ENCODE measurements at regions not wholly inside any gene's neighbourhood (a gene's known extent, or its start where the extent isn't known, plus 50 kb on each side); places are given as distances from the start of the nearest gene placed in this dataset.

- TF ChIP-seq CHD1 (IDR thresholded peaks at IDR 0.05; ENCODE audit: low read depth, low read length) (no peak), EP300 (IDR thresholded peaks at IDR 0.05; ENCODE audit: borderline replicate concordance in 1 of 2, low read depth in 2 of 2, low read length in 2 of 2) (no peak), MAX (IDR thresholded peaks at IDR 0.05) (no peak), JUN (IDR thresholded peaks at IDR 0.05; ENCODE audit: low read depth, low read length) (no peak), BCL11A (IDR thresholded peaks at IDR 0.05; ENCODE audit: low read depth in 2 of 2, low read length in 2 of 2) (no peak), CTCF (IDR thresholded peaks at IDR 0.05; ENCODE audit: control extremely low read depth in 1 of 3, insufficient read depth in 1 of 3, low read depth in 1 of 3, low read length in 3 of 3) (no peak), USF2 (IDR thresholded peaks at IDR 0.05; ENCODE audit: low read length) (no peak), POLR2AphosphoS5 (IDR thresholded peaks at IDR 0.05; ENCODE audit: low read depth, low read length) (no peak), TAF1 (IDR thresholded peaks at IDR 0.05; ENCODE audit: low read depth, low read length) (no peak), CREB1 (IDR thresholded peaks at IDR 0.05) (no peak), SUZ12 (IDR thresholded peaks at IDR 0.05; ENCODE audit: low read length) (no peak), EZH2 (IDR thresholded peaks at IDR 0.05; ENCODE audit: low read depth, low read length, severe bottlenecking) (no peak)
Measured at GRCh38 chr12:93288626-93289025, 89.1 kb upstream of the NUDT4 start.

Data from H1 (cell line).